GM12878 (cell line): ENCODE measurements at regions not wholly inside any gene's neighbourhood (a gene's known extent, or its start where the extent isn't known, plus 50 kb on each side); places are given as distances from the start of the nearest gene placed in this dataset.

Source experiments
- ATAC-seq: fragments of 200-7000 bp; cut with Tn5 transposase; 3 replicates; pipeline ENCODE4 v1.9.1; 2020; ENCODE audit warnings: mild to moderate bottlenecking, moderate library complexity
- BruUV-seq: library from RNA; stranded (reverse); fragments of 400-500 nt; replicated peaks from 2 replicates; lab custom pipeline; 2021; lab: Mats Ljungman, UMichigan
- CTCF ChIA-PET: fragments of 300-600 bp; sonication (Branson Sonifier 250); formaldehyde crosslinking; extraction: SDS; loops from one replicate; lab custom pipeline; 2021; ENCODE audit warnings: inconsistent platforms; lab: Yijun Ruan, JAX
- POLR2A ChIA-PET: fragments of 350-600 bp; formaldehyde crosslinking; extraction: SDS; loops from one replicate; lab custom pipeline; 2021; ENCODE audit warnings: inconsistent platforms; lab: Charles Lee
- RAD21 ChIA-PET: fragments of 300-600 bp; sonication (Branson Sonifier 250); formaldehyde crosslinking; loops from one replicate; lab custom pipeline; 2023; ENCODE audit warnings: antibody characterized with exemption; ENCODE audit not compliant: unreplicated experiment; lab: Charles Lee
- SMC1A ChIA-PET: fragments of 300-600 bp; sonication (Branson Sonifier 250); formaldehyde crosslinking; loops from one replicate; lab custom pipeline; 2023; ENCODE audit not compliant: unreplicated experiment, uncharacterized antibody; lab: Charles Lee
- DNase-seq: peaks from one replicate; pipeline ENCODE4 v3.0.0-alpha.2; 2011; ENCODE audit warnings: low read depth, low spot score
- FAIRE-seq: peaks from 3 replicates; lab custom pipeline; 2011; peaks lifted over from hg19 to GRCh38; lab: Jason Lieb, UNC
- H2AFZ ChIP-seq: 2 replicates; pipeline ENCODE4 v1.6.0; 2011; ENCODE audit warnings: low read depth, low read length, control low read depth; ENCODE audit not compliant: control insufficient read depth
- H3K27ac ChIP-seq: 2 replicates; pipeline ENCODE4 v1.5.1; 2011; ENCODE audit warnings: control low read depth; ENCODE audit not compliant: control insufficient read depth, insufficient read depth
- H3K27me3 ChIP-seq, 2 experiments: replicated peaks in 1 of 2; 2 replicates each; pipeline versions ENCODE4 v1.6.0 to v1.6.1; 2011; ENCODE audit warnings: low read length in 1 of 2; ENCODE audit not compliant: control insufficient read depth in 2 of 2, insufficient read depth in 2 of 2
- H3K36me3 ChIP-seq, 2 experiments: 2 replicates each; pipeline ENCODE4 v1.5.1; 2011; ENCODE audit warnings: low read length in 1 of 2; ENCODE audit not compliant: control insufficient read depth in 2 of 2, insufficient read depth in 2 of 2
- H3K4me1 ChIP-seq: 2 replicates; pipeline ENCODE4 v1.6.1; 2011; ENCODE audit warnings: mild to moderate bottlenecking, low read length, moderate library complexity, mixed read lengths; ENCODE audit not compliant: control insufficient read depth, insufficient read depth
- H3K4me2 ChIP-seq: 2 replicates; pipeline ENCODE4 v1.6.0; 2011; ENCODE audit warnings: control low read depth; ENCODE audit not compliant: control insufficient read depth, insufficient read depth
- H3K4me3 ChIP-seq: fragments of 200-600 bp; sonication (generic); 2 replicates; pipeline ENCODE4 v1.5.1; 2016
- H3K79me2 ChIP-seq: 2 replicates; pipeline ENCODE4 v1.6.0; 2011; ENCODE audit warnings: low read length; ENCODE audit not compliant: control insufficient read depth, insufficient read depth
- H3K9ac ChIP-seq: 2 replicates; pipeline ENCODE4 v1.8.0; 2011; ENCODE audit warnings: low read length, control low read depth, mixed read lengths; ENCODE audit not compliant: control insufficient read depth, insufficient read depth
- H3K9me3 ChIP-seq: replicated peaks from 3 replicates; pipeline ENCODE4 v1.5.1; 2011; ENCODE audit warnings: mild to moderate bottlenecking, low read length; ENCODE audit not compliant: control insufficient read depth, insufficient read depth
- H4K20me1 ChIP-seq: 2 replicates; pipeline ENCODE4 v1.6.0; 2011; ENCODE audit not compliant: control insufficient read depth, insufficient read depth
- CBX5 ChIP-seq: sonication (generic); IDR thresholded peaks from 2 replicates; pipeline ENCODE4 v1.6.1; 2016; ENCODE audit warnings: low read depth, moderate library complexity, mild to moderate bottlenecking, inconsistent platforms
- CEBPB ChIP-seq, 2 experiments: fragments of 150-350 bp in 1 of 2; IDR thresholded peaks; 2 replicates each; pipeline ENCODE4 v1.6.1; 2012 to 2014; ENCODE audit warnings: low read depth in 2 of 2, low read length in 2 of 2, borderline replicate concordance in 1 of 2, inconsistent platforms in 1 of 2
- CREM ChIP-seq: IDR thresholded peaks from 2 replicates; pipeline ENCODE4 v1.6.1; 2014; ENCODE audit warnings: antibody characterized with exemption, low read depth
- FOXM1 ChIP-seq: IDR thresholded peaks from 2 replicates; pipeline ENCODE4 v1.6.1; 2012; ENCODE audit warnings: low read depth, mild to moderate bottlenecking, inconsistent platforms, low read length, moderate library complexity
- GABPA ChIP-seq: IDR thresholded peaks from 2 replicates; pipeline ENCODE4 v1.6.1; 2014; ENCODE audit warnings: antibody characterized with exemption, low read depth, mild to moderate bottlenecking, inconsistent platforms
- HCFC1 ChIP-seq: fragments of 150-350 bp; IDR thresholded peaks from 2 replicates; pipeline ENCODE4 v1.6.1; 2014; ENCODE audit warnings: low read length
- IKZF1 ChIP-seq: fragments of 450-650 bp; conservative IDR thresholded peaks from 2 replicates; pipeline ENCODE4 v1.6.1; 2017; ENCODE audit warnings: antibody characterized with exemption, mild to moderate bottlenecking
- MTA2 ChIP-seq: fragments of 450-650 bp; IDR thresholded peaks from 2 replicates; pipeline ENCODE4 v1.6.1; 2016; ENCODE audit warnings: low read depth, mild to moderate bottlenecking, moderate library complexity
- MYC ChIP-seq: IDR thresholded peaks from 2 replicates; pipeline ENCODE4 v1.6.1; 2011; ENCODE audit warnings: mild to moderate bottlenecking, low read length, moderate library complexity, inconsistent platforms; ENCODE audit not compliant: insufficient read depth, insufficient replicate concordance, insufficient read length, severe bottlenecking
- NFYA ChIP-seq: IDR thresholded peaks from 2 replicates; pipeline ENCODE4 v1.6.1; 2011; ENCODE audit warnings: low read depth, mild to moderate bottlenecking, low read length, improper control_type of control experiment, borderline replicate concordance
- PAX8 ChIP-seq: fragments of 450-650 bp; IDR thresholded peaks from 2 replicates; pipeline ENCODE4 v1.6.1; 2017; ENCODE audit warnings: mild to moderate bottlenecking, moderate library complexity
- POLR2AphosphoS2 ChIP-seq: IDR thresholded peaks from 2 replicates; pipeline ENCODE4 v1.6.1; 2011; ENCODE audit warnings: low read depth, mild to moderate bottlenecking, low read length, improper control_type of control experiment, moderate library complexity
- POU2F2 ChIP-seq: IDR thresholded peaks from 3 replicates; pipeline ENCODE4 v1.6.1; 2011; ENCODE audit warnings: low read depth, mild to moderate bottlenecking, low read length, borderline replicate concordance
- SIX5 ChIP-seq: IDR thresholded peaks from 2 replicates; pipeline ENCODE4 v1.6.1; 2011; ENCODE audit warnings: mild to moderate bottlenecking, low read depth, low read length, moderate library complexity; ENCODE audit not compliant: severe bottlenecking
- SRF ChIP-seq, 2 experiments: IDR thresholded peaks; 2 replicates each; pipeline ENCODE4 v1.6.1; 2011; ENCODE audit warnings: low read depth in 2 of 2, low read length in 2 of 2, mild to moderate bottlenecking in 1 of 2, moderate library complexity in 1 of 2
- TARDBP ChIP-seq: IDR thresholded peaks from 2 replicates; pipeline ENCODE4 v1.6.1; 2016; ENCODE audit warnings: borderline replicate concordance
- ZNF207 ChIP-seq: fragments of 450-650 bp; IDR thresholded peaks from 2 replicates; pipeline ENCODE4 v1.6.1; 2014; ENCODE audit warnings: antibody characterized with exemption, mild to moderate bottlenecking, borderline replicate concordance
- WGBS: methylation state at CpG from one replicate; pipeline ENCODE4 v1.1.6; 2016; ENCODE audit warnings: low lambda C conversion rate; ENCODE audit not compliant: insufficient replicate concordance, insufficient coverage; ENCODE audit errors: missing lambda C conversion rate; 5-methylcytosine and 5-hydroxymethylcytosine counted together
- in situ Hi-C: fragments of 300-500 bp; cut with MboI; formaldehyde crosslinking; loops from 9 replicates; pipeline ENCODE4 v1.14.3; 2018; ENCODE audit warnings: mixed read lengths
- intact Hi-C: fragments of 100-400 bp; cut with micrococcal nuclease; formaldehyde crosslinking; loops from one replicate; pipeline ENCODE4 v1.14.2; 2022; ENCODE audit not compliant: unreplicated experiment
- TF ChIP-seq, protein P1 (sequence below), 3 experiments: IDR thresholded peaks in 2 of 3; conservative IDR thresholded peaks in 1 of 3; 2 replicates each; pipeline ENCODE4 v1.5.1; 2011; ENCODE audit warnings: low read depth in 3 of 3, low read length in 3 of 3, mild to moderate bottlenecking in 3 of 3, control low read depth in 2 of 3, moderate library complexity in 2 of 3, inconsistent platforms in 1 of 3, mixed read lengths in 1 of 3; ENCODE audit not compliant: control insufficient read depth in 2 of 3, insufficient read depth in 1 of 3; ENCODE audit errors: extremely low read depth in 1 of 3
- TF ChIP-seq, protein P2 (sequence below): IDR thresholded peaks from 2 replicates; pipeline ENCODE4 v1.6.1; 2011; ENCODE audit warnings: borderline replicate concordance, low read depth, mild to moderate bottlenecking, moderate library complexity, low read length; ENCODE audit not compliant: insufficient read depth, poor library complexity, severe bottlenecking

DNA sequence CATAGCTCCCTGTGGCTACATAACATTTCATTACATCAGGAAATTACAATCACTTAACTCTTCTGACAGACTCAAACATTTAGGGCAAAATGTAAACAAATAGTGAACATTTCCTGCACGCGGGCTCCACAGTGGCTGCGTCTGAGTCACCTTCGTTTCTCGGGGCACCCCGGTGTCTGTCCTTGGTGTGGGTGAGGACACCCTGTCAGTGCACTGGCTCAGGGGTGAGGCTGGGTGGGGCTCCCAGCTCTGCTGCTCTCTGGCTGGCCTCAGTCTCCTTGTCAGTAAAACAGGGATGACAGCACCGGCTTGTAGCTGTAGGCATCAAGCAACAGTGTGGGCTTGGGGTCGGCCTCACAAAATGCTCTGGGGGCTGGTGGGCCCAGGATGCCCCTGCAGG, 237.1 kb upstream of the SHH start:
- Histone ChIP-seq H3K9me3 (no peaks in the 10 kb centered on the region; the same call in 2 of the 3 replicates), H3K36me3 (no peaks in the 10 kb centered on the region), H3K27ac (no peak overlapping the region), H2AFZ (no peak overlapping the region), H3K79me2 (no peaks in the 10 kb centered on the region), H3K4me3 (no peak overlapping the region), H4K20me1 (no peaks in the 10 kb centered on the region), H3K27me3 (no peaks in the 10 kb centered on the region; a peak in 1 of 4 replicates), H3K9ac (no peak overlapping the region), H3K4me1 (no peaks in the 10 kb centered on the region), H3K4me2 (no peak overlapping the region)
- DNase-seq, result no peak
- ChIA-PET CTCF (no interaction called here), RAD21 (interaction anchor here (0.6 kb wide), 1 partner anchor 198 kb away, joined by 3 read pairs; no protein-coding TSS in a partner anchor), POLR2A (no interaction called here), SMC1A (interaction anchor here (0.7 kb wide), 1 partner anchor 48 kb away, joined by 3 read pairs; no protein-coding TSS in a partner anchor)
- FAIRE-seq, result no peak
- intact Hi-C loops, result no loop called here
- WGBS, result 34% methylated on average over 8 of the region's 8 CpGs
- ATAC-seq, result no peak
- no TSS peak for BruUV-seq
- in situ Hi-C loops, result no loop called here
- no peak for TF ChIP-seq POU2F2
- no peak for TF ChIP-seq IKZF1
- no peak for TF ChIP-seq CREM
- no peak for TF ChIP-seq FOXM1
- TF ChIP-seq GABPA, result no peak
- TF ChIP-seq SRF (IDR thresholded peaks at IDR 0.05; ENCODE audit: low read depth in 2 of 2, low read length in 2 of 2), result no peak
- TF ChIP-seq, protein P1, sequence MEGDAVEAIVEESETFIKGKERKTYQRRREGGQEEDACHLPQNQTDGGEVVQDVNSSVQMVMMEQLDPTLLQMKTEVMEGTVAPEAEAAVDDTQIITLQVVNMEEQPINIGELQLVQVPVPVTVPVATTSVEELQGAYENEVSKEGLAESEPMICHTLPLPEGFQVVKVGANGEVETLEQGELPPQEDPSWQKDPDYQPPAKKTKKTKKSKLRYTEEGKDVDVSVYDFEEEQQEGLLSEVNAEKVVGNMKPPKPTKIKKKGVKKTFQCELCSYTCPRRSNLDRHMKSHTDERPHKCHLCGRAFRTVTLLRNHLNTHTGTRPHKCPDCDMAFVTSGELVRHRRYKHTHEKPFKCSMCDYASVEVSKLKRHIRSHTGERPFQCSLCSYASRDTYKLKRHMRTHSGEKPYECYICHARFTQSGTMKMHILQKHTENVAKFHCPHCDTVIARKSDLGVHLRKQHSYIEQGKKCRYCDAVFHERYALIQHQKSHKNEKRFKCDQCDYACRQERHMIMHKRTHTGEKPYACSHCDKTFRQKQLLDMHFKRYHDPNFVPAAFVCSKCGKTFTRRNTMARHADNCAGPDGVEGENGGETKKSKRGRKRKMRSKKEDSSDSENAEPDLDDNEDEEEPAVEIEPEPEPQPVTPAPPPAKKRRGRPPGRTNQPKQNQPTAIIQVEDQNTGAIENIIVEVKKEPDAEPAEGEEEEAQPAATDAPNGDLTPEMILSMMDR (IDR thresholded peaks at IDR 0.05 in 2 of 3, conservative IDR thresholded peaks at IDR 0.05 in 1 of 3; ENCODE audit: control insufficient read depth in 2 of 3, extremely low read depth in 1 of 3, insufficient read depth in 1 of 3, low read depth in 3 of 3, low read length in 3 of 3), result no peak
- TF ChIP-seq TARDBP, result no peak
- TF ChIP-seq PAX8, result no peak
- TF ChIP-seq, protein P2, sequence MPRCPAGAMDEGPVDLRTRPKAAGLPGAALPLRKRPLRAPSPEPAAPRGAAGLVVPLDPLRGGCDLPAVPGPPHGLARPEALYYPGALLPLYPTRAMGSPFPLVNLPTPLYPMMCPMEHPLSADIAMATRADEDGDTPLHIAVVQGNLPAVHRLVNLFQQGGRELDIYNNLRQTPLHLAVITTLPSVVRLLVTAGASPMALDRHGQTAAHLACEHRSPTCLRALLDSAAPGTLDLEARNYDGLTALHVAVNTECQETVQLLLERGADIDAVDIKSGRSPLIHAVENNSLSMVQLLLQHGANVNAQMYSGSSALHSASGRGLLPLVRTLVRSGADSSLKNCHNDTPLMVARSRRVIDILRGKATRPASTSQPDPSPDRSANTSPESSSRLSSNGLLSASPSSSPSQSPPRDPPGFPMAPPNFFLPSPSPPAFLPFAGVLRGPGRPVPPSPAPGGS, result no peak
- no peak for TF ChIP-seq MTA2
- TF ChIP-seq ZNF207, result no peak
- no peak for TF ChIP-seq SIX5
- no peak for TF ChIP-seq CEBPB (IDR thresholded peaks at IDR 0.05; ENCODE audit: borderline replicate concordance in 1 of 2, low read depth in 2 of 2, low read length in 2 of 2)
- TF ChIP-seq POLR2AphosphoS2, result no peak
- TF ChIP-seq MYC, result no peak
- TF ChIP-seq CBX5, result no peak
- TF ChIP-seq NFYA, result no peak
- no peak for TF ChIP-seq HCFC1
